Pancreas (tissue), 10 donors: ENCODE measurements at regions not wholly inside any gene's neighbourhood (a gene's known extent, or its start where the extent isn't known, plus 50 kb on each side); places are given as distances from the start of the nearest gene placed in this dataset.

Experiments used
- ATAC-seq, 4 donors: fragments of 200-7000 bp; cut with Tn5 transposase; one replicate each; pipeline versions ENCODE4 v1.8.0 to v1.9.1; 2020; ENCODE audit warnings: mild to moderate bottlenecking in 4 of 4, moderate library complexity in 4 of 4
- DNase-seq, 6 donors: peaks; one replicate each; pipeline ENCODE4 v3.0.0-alpha.2; 2020
- FAIRE-seq: peaks from 2 replicates; lab custom pipeline; 2012; peaks lifted over from hg19 to GRCh38; lab: Jason Lieb, UNC
- H3K27ac ChIP-seq, 4 donors: fragments of 200-600 bp; sonication (generic); 1 replicate in 3 of 4; 2 replicates in 1 of 4; pipeline versions ENCODE4 v1.5.0 to v1.8.0; 2020
- H3K27me3 ChIP-seq, 4 donors: fragments of 200-600 bp; one replicate each; pipeline ENCODE4 v1.8.0; 2021
- H3K36me3 ChIP-seq, 3 donors: fragments of 200-600 bp; sonication (generic) in 1 of 3; one replicate each; pipeline versions ENCODE4 v1.5.0 to v1.8.0; 2020 to 2021
- H3K4me1 ChIP-seq, 3 donors: fragments of 200-600 bp; one replicate each; pipeline ENCODE4 v1.8.0; 2021
- H3K4me3 ChIP-seq, 4 donors: fragments of 200-600 bp; sonication (generic) in 2 of 4; one replicate each; pipeline versions ENCODE4 v1.5.0 to v1.8.0; 2020 to 2021
- H3K9me3 ChIP-seq, 4 donors: fragments of 200-600 bp; one replicate each; pipeline ENCODE4 v1.8.0; 2021
- CTCF ChIP-seq, 4 donors: fragments of 200-600 bp; sonication (generic) in 3 of 4; IDR thresholded peaks; one replicate each; pipeline versions ENCODE4 v1.5.0 to v1.8.0; 2021; ENCODE audit warnings: antibody characterized with exemption in 4 of 4
- WGBS, 2 donors: extraction: QIAGEN DNeasy Blood & Tissue Kit; methylation state at CpG; one replicate each; pipeline ENCODE4 v1.1.7; 2013; 5-methylcytosine and 5-hydroxymethylcytosine counted together
- intact Hi-C, 3 donors: fragments of 100-400 bp; cut with DNase I; formaldehyde crosslinking; loops; one replicate each; pipeline versions ENCODE4 v1.11.1 to v1.14.2; 2022
- donor health status: healthy with polysubstance abuse.
- donor health status: DM: no; HTN: no; CAD: no; lungs with moderate emphysema.
- donor health status: DM: no; HTN: no; CAD: no.
- donor health status: control.
- donor health status: control.
- donor health status: Bipolar disorder and iron deficiency.
- donor health status: DM: yes; HTN: yes; CAD: no.
- donor health status: DM: no; HTN: no; CAD: no.
- donor health status: DM: no; HTN: no; CAD: no.
- donor health status: DM: yes; HTN: yes; CAD: no.

- DNase-seq (no peak), ATAC-seq (peak in 3 of 4 donors; percentile 41 to 76 (median 75)), FAIRE-seq (no peak)
- Histone ChIP-seq H3K36me3 (no peaks in the 10 kb centered on the region), H3K4me1 (no peaks in the 10 kb centered on the region), H3K9me3 (no peaks in the 10 kb centered on the region), H3K27ac (no peak overlapping the region), H3K27me3 (no peaks in the 10 kb centered on the region), H3K4me3 (no peak overlapping the region)
- no peak for TF ChIP-seq CTCF (IDR thresholded peaks at IDR 0.05)
- intact Hi-C loops, result no loop called here
- 50 to 54% methylated on average over 13 of the region's 13 CpGs for WGBS, 2 donors
Observed at GRCh38 chr16:49019831-49020230, 261.8 kb downstream of the CBLN1 start.

DNA sequence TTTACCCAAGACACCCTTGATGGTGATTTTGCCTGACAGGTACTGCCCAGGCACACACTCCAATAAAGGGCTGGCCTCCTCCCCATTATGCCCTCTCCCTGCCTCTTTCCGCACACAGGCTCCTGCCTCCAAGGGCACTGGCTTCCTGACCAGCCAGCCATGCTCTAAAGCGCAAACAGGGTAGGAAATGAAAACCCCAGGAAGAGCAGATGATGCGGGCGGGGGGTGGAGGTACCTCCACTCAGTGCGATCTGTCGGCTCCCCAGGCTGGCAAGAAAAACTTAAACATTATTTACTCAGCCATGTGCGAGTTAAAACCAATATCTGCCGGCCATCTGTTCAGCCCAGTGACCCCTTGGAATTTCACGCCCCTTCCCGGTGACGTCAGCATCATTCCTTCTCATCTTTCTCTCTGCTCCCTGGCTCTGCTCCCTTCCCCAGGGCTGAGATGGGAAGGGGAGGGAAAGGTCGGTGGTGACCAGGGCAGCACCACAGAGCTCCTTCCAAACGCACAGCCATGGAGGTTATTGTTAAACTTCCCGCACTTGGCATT is 262.5 kb downstream of the CBLN1 start:
- no peak for TF ChIP-seq CTCF (IDR thresholded peaks at IDR 0.05)
- Histone ChIP-seq H3K36me3 (no peaks in the 10 kb centered on the region), H3K4me1 (no peaks in the 10 kb centered on the region), H3K27ac (no peak overlapping the region), H3K4me3 (no peak overlapping the region), H3K9me3 (no peaks in the 10 kb centered on the region), H3K27me3 (no peaks in the 10 kb centered on the region)
- WGBS, 2 donors, result 7% methylated on average over 14 of the region's 14 CpGs
- intact Hi-C loops, result no loop called here
- DNase-seq (no peak), ATAC-seq (peak in 2 of 4 donors; percentile 54 to 60), FAIRE-seq (no peak)

GRCh38 chr16:49018259-49018931 is 263.2 kb downstream of the CBLN1 start:
- FAIRE-seq (no peak), ATAC-seq (no peak), DNase-seq (no peak)
- Histone ChIP-seq H3K4me3 (no peak overlapping the region), H3K36me3 (no peaks in the 10 kb centered on the region), H3K4me1 (no peaks in the 10 kb centered on the region), H3K27ac (no peak overlapping the region), H3K27me3 (no peaks in the 10 kb centered on the region), H3K9me3 (no peaks in the 10 kb centered on the region)
- 46 to 50% methylated on average over 3 of the region's 3 CpGs for WGBS, 2 donors
- intact Hi-C loops, result no loop called here
- TF ChIP-seq CTCF (IDR thresholded peaks at IDR 0.05), result no peak

- H3K4me1 ChIP-seq, result no peaks in the 10 kb centered on the region
- H3K27ac ChIP-seq, result no peak overlapping the region
- 58 to 62% methylated on average over 2 of the region's 2 CpGs for WGBS, 2 donors
- intact Hi-C loops, result no loop called here
- FAIRE-seq (no peak), ATAC-seq (no peak), DNase-seq (no peak)
- no peak for TF ChIP-seq CTCF (IDR thresholded peaks at IDR 0.05)
- H3K4me3 ChIP-seq, result no peak overlapping the region
- no peaks in the 10 kb centered on the region for H3K36me3 ChIP-seq
- no peaks in the 10 kb centered on the region for H3K9me3 ChIP-seq
- H3K27me3 ChIP-seq, result no peaks in the 10 kb centered on the region
Observed at GRCh38 chr16:49017501-49017900, 264.1 kb downstream of the CBLN1 start.

- H3K4me3 ChIP-seq, result no peak overlapping the region
- whole genome bisulfite sequencing, 2 donors, result 45 to 56% methylated on average over 8 of the region's 8 CpGs
- FAIRE-seq (no peak), DNase-seq (no peak), ATAC-seq (no peak)
- H3K9me3 ChIP-seq, result no peaks in the 10 kb centered on the region
- no peak overlapping the region for H3K27ac ChIP-seq
- intact Hi-C loops, result no loop called here
- H3K27me3 ChIP-seq, result no peaks in the 10 kb centered on the region
- H3K36me3 ChIP-seq, result no peaks in the 10 kb centered on the region
- no peak for TF ChIP-seq CTCF (IDR thresholded peaks at IDR 0.05)
- no peaks in the 10 kb centered on the region for H3K4me1 ChIP-seq
Observed at GRCh38 chr16:49016461-49016860, 265.2 kb downstream of the CBLN1 start.
